Caco-2 (cell line): ENCODE measurements at regions not wholly inside any gene's neighbourhood (a gene's known extent, or its start where the extent isn't known, plus 50 kb on each side); places are given as distances from the start of the nearest gene placed in this dataset.

Experiments used
- BruUV-seq: library from RNA; stranded (reverse); fragments of 400-500 nt; replicated peaks from 2 replicates; lab custom pipeline; 2021; lab: Mats Ljungman, UMichigan
- CTCF ChIA-PET: fragments of 300-600 bp; sonication (Branson Sonifier 250); formaldehyde crosslinking; loops from one replicate; lab custom pipeline; 2022; ENCODE audit warnings: antibody characterized with exemption; lab: Charles Lee
- POLR2A ChIA-PET: fragments of 300-600 bp; sonication (Branson Sonifier 250); formaldehyde crosslinking; loops from one replicate; lab custom pipeline; 2022; ENCODE audit warnings: antibody characterized with exemption; lab: Charles Lee
- DNase-seq, 2 experiments: peaks; one replicate each; pipeline versions ENCODE4 v3.0.0 to v3.0.0-alpha.2; 2020 to 2022
- H3K27me3 ChIP-seq: replicated peaks from 2 replicates; pipeline ENCODE4 v1.6.0; 2011; ENCODE audit warnings: low read length; ENCODE audit not compliant: control insufficient read depth, insufficient read depth
- H3K36me3 ChIP-seq: 2 replicates; pipeline ENCODE4 v1.5.1; 2011; ENCODE audit warnings: low read length; ENCODE audit not compliant: control insufficient read depth, insufficient read depth
- H3K4me1 ChIP-seq: fragments of 250-450 bp; sonication (Bioruptor Pico); 2 replicates; pipeline ENCODE4 v1.5.1; 2020; ENCODE audit warnings: mild to moderate bottlenecking
- H3K4me3 ChIP-seq: 2 replicates; pipeline ENCODE4 v1.5.1; 2011; ENCODE audit warnings: low read depth, mild to moderate bottlenecking, control low read depth, low read length
- H3K9me3 ChIP-seq: fragments of 250-450 bp; sonication (Bioruptor Pico); 2 replicates; pipeline ENCODE4 v1.5.1; 2020; ENCODE audit warnings: mild to moderate bottlenecking, moderate library complexity
- H3K27ac Mint-ChIP-seq: one replicate; pipeline ENCODE4 v1.8.0; 2022; ENCODE audit warnings: mixed read lengths; ENCODE audit not compliant: unreplicated experiment
- H3K27me3 Mint-ChIP-seq: one replicate; pipeline ENCODE4 v1.8.0; 2022; ENCODE audit warnings: mixed read lengths; ENCODE audit not compliant: insufficient read depth, unreplicated experiment
- H3K36me3 Mint-ChIP-seq: one replicate; pipeline ENCODE4 v1.8.0; 2022; ENCODE audit warnings: mild to moderate bottlenecking, mixed read lengths; ENCODE audit not compliant: insufficient read depth, unreplicated experiment
- H3K4me1 Mint-ChIP-seq: one replicate; pipeline ENCODE4 v1.8.0; 2022; ENCODE audit warnings: low read depth, mixed read lengths; ENCODE audit not compliant: unreplicated experiment
- H3K4me3 Mint-ChIP-seq: one replicate; pipeline ENCODE4 v1.8.0; 2022; ENCODE audit warnings: mild to moderate bottlenecking, moderate library complexity, mixed read lengths; ENCODE audit not compliant: unreplicated experiment
- H3K9me3 Mint-ChIP-seq: one replicate; pipeline ENCODE4 v1.8.0; 2022; ENCODE audit warnings: mixed read lengths; ENCODE audit not compliant: unreplicated experiment
- intact Hi-C: fragments of 100-400 bp; cut with micrococcal nuclease; formaldehyde crosslinking; loops from one replicate; pipeline ENCODE4 v1.10.0; 2022; ENCODE audit not compliant: unreplicated experiment
- TF ChIP-seq, protein P1 (sequence below), 2 experiments: fragments of 200-600 bp in 1 of 2; IDR thresholded peaks; 1 replicate in 1 of 2; 2 replicates in 1 of 2; pipeline versions ENCODE4 v1.5.1 to v1.8.0; 2011 to 2022; ENCODE audit warnings: antibody characterized with exemption in 1 of 2, control low read depth in 1 of 2, inconsistent platforms in 1 of 2, low read depth in 1 of 2, low read length in 1 of 2, mild to moderate bottlenecking in 1 of 2, moderate library complexity in 1 of 2; ENCODE audit not compliant: insufficient read depth in 1 of 2, severe bottlenecking in 1 of 2, unreplicated experiment in 1 of 2

- H3K4me3 ChIP-seq, result no peak overlapping the region
- Mint-ChIP-seq H3K27me3 (peaks cover 6% of the 10 kb centered on the region), H3K36me3 (no peaks in the 10 kb centered on the region), H3K9me3 (no peaks in the 10 kb centered on the region), H3K27ac (no peak overlapping the region), H3K4me1 (no peaks in the 10 kb centered on the region), H3K4me3 (no peak overlapping the region)
- DNase-seq, result no peak
- TF ChIP-seq, protein P1, sequence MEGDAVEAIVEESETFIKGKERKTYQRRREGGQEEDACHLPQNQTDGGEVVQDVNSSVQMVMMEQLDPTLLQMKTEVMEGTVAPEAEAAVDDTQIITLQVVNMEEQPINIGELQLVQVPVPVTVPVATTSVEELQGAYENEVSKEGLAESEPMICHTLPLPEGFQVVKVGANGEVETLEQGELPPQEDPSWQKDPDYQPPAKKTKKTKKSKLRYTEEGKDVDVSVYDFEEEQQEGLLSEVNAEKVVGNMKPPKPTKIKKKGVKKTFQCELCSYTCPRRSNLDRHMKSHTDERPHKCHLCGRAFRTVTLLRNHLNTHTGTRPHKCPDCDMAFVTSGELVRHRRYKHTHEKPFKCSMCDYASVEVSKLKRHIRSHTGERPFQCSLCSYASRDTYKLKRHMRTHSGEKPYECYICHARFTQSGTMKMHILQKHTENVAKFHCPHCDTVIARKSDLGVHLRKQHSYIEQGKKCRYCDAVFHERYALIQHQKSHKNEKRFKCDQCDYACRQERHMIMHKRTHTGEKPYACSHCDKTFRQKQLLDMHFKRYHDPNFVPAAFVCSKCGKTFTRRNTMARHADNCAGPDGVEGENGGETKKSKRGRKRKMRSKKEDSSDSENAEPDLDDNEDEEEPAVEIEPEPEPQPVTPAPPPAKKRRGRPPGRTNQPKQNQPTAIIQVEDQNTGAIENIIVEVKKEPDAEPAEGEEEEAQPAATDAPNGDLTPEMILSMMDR (IDR thresholded peaks at IDR 0.05; ENCODE audit: insufficient read depth in 1 of 2, low read depth in 1 of 2, low read length in 1 of 2, severe bottlenecking in 1 of 2, unreplicated experiment in 1 of 2), result no peak
- no peaks in the 10 kb centered on the region for H3K4me1 ChIP-seq
- CTCF ChIA-PET, result no interaction called here
- intact Hi-C loops, result no loop called here
- no peaks in the 10 kb centered on the region for H3K9me3 ChIP-seq
- no peaks in the 10 kb centered on the region for H3K36me3 ChIP-seq
- POLR2A ChIA-PET, result no interaction called here
- no peaks in the 10 kb centered on the region for H3K27me3 ChIP-seq
- BruUV-seq, result no TSS peak
Measured at GRCh38 chr7:149638566-149639320, 134.6 kb downstream of the ZNF467 start.

- Histone ChIP-seq H3K36me3 (no peaks in the 10 kb centered on the region), H3K9me3 (no peaks in the 10 kb centered on the region), H3K4me3 (no peak overlapping the region), H3K4me1 (no peaks in the 10 kb centered on the region), H3K27me3 (peaks cover 1% of the 10 kb centered on the region; the same call in 1 of the 2 replicates)
- Mint-ChIP-seq H3K36me3 (no peaks in the 10 kb centered on the region), H3K4me3 (no peak overlapping the region), H3K27me3 (peaks cover 6% of the 10 kb centered on the region), H3K9me3 (no peaks in the 10 kb centered on the region), H3K4me1 (no peaks in the 10 kb centered on the region), H3K27ac (no peak overlapping the region)
- POLR2A ChIA-PET, result no interaction called here
- TF ChIP-seq, protein P1 (IDR thresholded peaks at IDR 0.05; ENCODE audit: insufficient read depth in 1 of 2, low read depth in 1 of 2, low read length in 1 of 2, severe bottlenecking in 1 of 2, unreplicated experiment in 1 of 2), result no peak
- DNase-seq, result no peak
- CTCF ChIA-PET, result no interaction called here
- BruUV-seq, result no TSS peak
- intact Hi-C loops, result no loop called here
Measured at GRCh38 chr7:149637911-149638565, 135.3 kb downstream of the ZNF467 start.

- BruUV-seq, result no TSS peak
- ChIA-PET CTCF (no interaction called here), POLR2A (no interaction called here)
- H3K27ac Mint-ChIP-seq, result no peak overlapping the region
- H3K9me3 ChIP-seq, result no peaks in the 10 kb centered on the region
- TF ChIP-seq, protein P1 (IDR thresholded peaks at IDR 0.05; ENCODE audit: insufficient read depth in 1 of 2, low read depth in 1 of 2, low read length in 1 of 2, severe bottlenecking in 1 of 2, unreplicated experiment in 1 of 2), result no peak
- no peak overlapping the region for H3K4me3 Mint-ChIP-seq
- H3K27me3 ChIP-seq, result peaks cover 1% of the 10 kb centered on the region; the same call in 1 of the 2 replicates
- H3K27me3 Mint-ChIP-seq, result peaks cover 6% of the 10 kb centered on the region
- H3K36me3 ChIP-seq, result no peaks in the 10 kb centered on the region
- H3K9me3 Mint-ChIP-seq, result no peaks in the 10 kb centered on the region
- H3K4me1 ChIP-seq, result no peaks in the 10 kb centered on the region
- H3K4me3 ChIP-seq, result no peak overlapping the region
- H3K36me3 Mint-ChIP-seq, result no peaks in the 10 kb centered on the region
- peak in 1 of 2 experiments; percentile 17 for DNase-seq
- H3K4me1 Mint-ChIP-seq, result no peaks in the 10 kb centered on the region
- intact Hi-C loops, result no loop called here
Measured at GRCh38 chr7:149635561-149636329, 137.6 kb downstream of the ZNF467 start.
